Aorta (tissue), 5 donors: ENCODE measurements at regions not wholly inside any gene's neighbourhood (a gene's known extent, or its start where the extent isn't known, plus 50 kb on each side); places are given as distances from the start of the nearest gene placed in this dataset.
A peak's percentile ranks its signal among the peaks of the same experiment; 100 is the strongest.

Experiments
- ATAC-seq: fragments of 200-7000 bp; cut with Tn5 transposase; one replicate; pipeline ENCODE4 v1.9.1; 2022; ENCODE audit warnings: moderate library complexity; ENCODE audit not compliant: low FRiP score
- DNase-seq, 2 donors: peaks; one replicate each; pipeline ENCODE4 v3.0.0-alpha.2; 2020
- H3K27ac ChIP-seq, 2 donors: one replicate each; pipeline ENCODE4 v1.5.1; 2013; ENCODE audit warnings: low read length in 2 of 2, mild to moderate bottlenecking in 2 of 2, moderate library complexity in 2 of 2, control low read depth in 1 of 2, inconsistent platforms in 1 of 2, low read depth in 1 of 2
- H3K27me3 ChIP-seq, 2 donors: one replicate each; pipeline ENCODE4 v1.6.1; 2013; ENCODE audit warnings: control low read depth in 1 of 2, low read length in 1 of 2, mild to moderate bottlenecking in 1 of 2, moderate library complexity in 1 of 2; ENCODE audit not compliant: insufficient read depth in 2 of 2, control insufficient read depth in 1 of 2
- H3K36me3 ChIP-seq, 2 donors: one replicate each; pipeline ENCODE4 v1.6.1; 2013; ENCODE audit warnings: control low read depth in 1 of 2, low read length in 1 of 2, mild to moderate bottlenecking in 1 of 2; ENCODE audit not compliant: insufficient read depth in 2 of 2, control insufficient read depth in 1 of 2
- H3K4me1 ChIP-seq, 2 donors: one replicate each; pipeline ENCODE4 v1.6.1; 2013; ENCODE audit warnings: low read length in 2 of 2, control low read depth in 1 of 2, mild to moderate bottlenecking in 1 of 2, moderate library complexity in 1 of 2; ENCODE audit not compliant: insufficient read depth in 2 of 2, control insufficient read depth in 1 of 2
- H3K4me3 ChIP-seq, 2 donors: one replicate each; pipeline ENCODE4 v1.5.1; 2013; ENCODE audit warnings: low read length in 2 of 2, control low read depth in 1 of 2, mild to moderate bottlenecking in 1 of 2
- H3K9me3 ChIP-seq: one replicate; pipeline ENCODE4 v1.6.1; 2013; ENCODE audit warnings: mild to moderate bottlenecking, low read length; ENCODE audit not compliant: control insufficient read depth
- WGBS, 2 donors: extraction: QIAGEN DNeasy Blood & Tissue Kit; methylation state at CpG; one replicate each; pipeline ENCODE4 v1.1.7; 2013; 5-methylcytosine and 5-hydroxymethylcytosine counted together
- intact Hi-C, 2 donors: fragments of 100-400 bp; cut with DNase I; formaldehyde crosslinking; loops; one replicate each; pipeline versions ENCODE4 v1.14.2 to v1.15.0; 2022
- donor health status: healthy with polysubstance abuse.
- donor health status: Bipolar disorder and iron deficiency.
- donor health status: DM: no; HTN: no; CAD: no.
- donor health status: DM: no; HTN: no; CAD: no.
- donor health status: DM: yes; HTN: yes; CAD: no.

- Histone ChIP-seq H3K4me1 (no peaks in the 10 kb centered on the region), H3K27ac (no peak overlapping the region), H3K27me3 (no peaks in the 10 kb centered on the region), H3K9me3 (no peaks in the 10 kb centered on the region), H3K36me3 (no peaks in the 10 kb centered on the region), H3K4me3 (no peak overlapping the region)
- intact Hi-C loops: no loop called here
- DNase-seq: no peak
- 100% methylated on average over 1 of the region's 1 CpG for WGBS, 2 donors
- peak; percentile 46 for ATAC-seq
Measured at GRCh38 chr6:113315165-113315564, 542.0 kb upstream of the MARCKS start.

GRCh38 chr6:113315879-113316278 is 541.3 kb upstream of the MARCKS start:
- H3K9me3 ChIP-seq: no peaks in the 10 kb centered on the region
- H3K36me3 ChIP-seq: no peaks in the 10 kb centered on the region
- no peak overlapping the region for H3K4me3 ChIP-seq
- intact Hi-C loops: no loop called here
- no peak for DNase-seq
- H3K27ac ChIP-seq: no peak overlapping the region
- ATAC-seq: no peak
- no peaks in the 10 kb centered on the region for H3K4me1 ChIP-seq
- WGBS, 2 donors: 60 to 64% methylated on average over 4 of the region's 4 CpGs
- H3K27me3 ChIP-seq: no peaks in the 10 kb centered on the region

DNA sequence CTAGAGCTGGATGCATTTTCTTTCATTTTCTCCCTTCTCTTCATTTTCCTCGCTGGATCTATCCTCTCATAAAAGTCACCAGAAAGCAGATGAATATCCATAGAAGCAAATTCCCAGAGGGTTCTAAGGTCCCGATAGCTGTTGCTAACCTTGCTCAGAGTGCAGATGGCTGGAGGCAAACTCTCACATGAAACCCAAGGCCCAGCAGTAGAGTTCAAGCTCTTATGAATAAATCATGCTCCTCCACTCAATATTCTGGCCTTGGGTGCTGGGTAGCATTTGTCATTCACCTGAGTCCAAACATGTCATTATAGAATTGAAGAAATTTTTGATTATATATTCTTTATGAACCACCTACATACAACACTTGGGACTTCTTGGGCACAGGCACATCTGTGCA is 539.7 kb upstream of the MARCKS start:
- H3K4me1 ChIP-seq: no peaks in the 10 kb centered on the region
- 91% methylated on average over 2 of the region's 2 CpGs for WGBS, 2 donors
- no peaks in the 10 kb centered on the region for H3K27me3 ChIP-seq
- H3K4me3 ChIP-seq: no peak overlapping the region
- no peak for ATAC-seq
- H3K9me3 ChIP-seq: no peaks in the 10 kb centered on the region
- intact Hi-C loops: no loop called here
- H3K27ac ChIP-seq: no peak overlapping the region
- H3K36me3 ChIP-seq: no peaks in the 10 kb centered on the region
- no peak for DNase-seq

- Histone ChIP-seq H3K27me3 (no peaks in the 10 kb centered on the region), H3K36me3 (no peaks in the 10 kb centered on the region), H3K27ac (no peak overlapping the region), H3K4me3 (no peak overlapping the region), H3K9me3 (no peaks in the 10 kb centered on the region), H3K4me1 (no peaks in the 10 kb centered on the region)
- ATAC-seq (no peak), DNase-seq (no peak)
- WGBS, 2 donors: 84 to 85% methylated on average over 9 of the region's 9 CpGs
- intact Hi-C loops: no loop called here
Measured at GRCh38 chr6:113317891-113318574, 539.1 kb upstream of the MARCKS start.

GRCh38 chr6:113318575-113318917 is 538.6 kb upstream of the MARCKS start:
- Histone ChIP-seq H3K4me3 (no peak overlapping the region), H3K36me3 (no peaks in the 10 kb centered on the region), H3K9me3 (no peaks in the 10 kb centered on the region), H3K4me1 (no peaks in the 10 kb centered on the region), H3K27me3 (no peaks in the 10 kb centered on the region), H3K27ac (no peak overlapping the region)
- 73 to 76% methylated on average over 5 of the region's 5 CpGs for WGBS, 2 donors
- no peak for ATAC-seq
- DNase-seq: no peak
- intact Hi-C loops: no loop called here

- no peak for DNase-seq
- 94 to 96% methylated on average over 2 of the region's 2 CpGs for WGBS, 2 donors
Measured at GRCh38 chr6:113320653-113321052, 536.5 kb upstream of the MARCKS start.

GRCh38 chr6:113326781-113327180 is 530.4 kb upstream of the MARCKS start:
- ATAC-seq: no peak

More at GRCh38 chr6:113320653-113321052, 536.5 kb upstream of the MARCKS start:
- Histone ChIP-seq H3K4me3 (no peak overlapping the region), H3K4me1 (no peaks in the 10 kb centered on the region), H3K27ac (no peak overlapping the region), H3K9me3 (no peaks in the 10 kb centered on the region), H3K27me3 (no peaks in the 10 kb centered on the region), H3K36me3 (no peaks in the 10 kb centered on the region)
- no peak for ATAC-seq
- intact Hi-C loops: no loop called here

GRCh38 chr6:113328886-113329381 is 528.2 kb upstream of the MARCKS start:
- intact Hi-C loops: no loop called here
- DNase-seq (no peak), ATAC-seq (no peak)
- WGBS, 2 donors: 86 to 88% methylated on average over 4 of the region's 4 CpGs
- no peak overlapping the region for H3K27ac ChIP-seq
- no peaks in the 10 kb centered on the region for H3K9me3 ChIP-seq
- H3K4me1 ChIP-seq: no peaks in the 10 kb centered on the region
- H3K36me3 ChIP-seq: no peaks in the 10 kb centered on the region
- H3K4me3 ChIP-seq: no peak overlapping the region
- H3K27me3 ChIP-seq: no peaks in the 10 kb centered on the region

More at GRCh38 chr6:113326781-113327180, 530.4 kb upstream of the MARCKS start:
- H3K27me3 ChIP-seq: no peaks in the 10 kb centered on the region
- no peaks in the 10 kb centered on the region for H3K36me3 ChIP-seq
- H3K4me1 ChIP-seq: no peaks in the 10 kb centered on the region
- intact Hi-C loops: no loop called here
- no peak overlapping the region for H3K27ac ChIP-seq
- no peak overlapping the region for H3K4me3 ChIP-seq
- DNase-seq: no peak
- 90 to 94% methylated on average over 3 of the region's 3 CpGs for WGBS, 2 donors
- no peaks in the 10 kb centered on the region for H3K9me3 ChIP-seq

- no peaks in the 10 kb centered on the region for H3K36me3 ChIP-seq
- no peaks in the 10 kb centered on the region for H3K27me3 ChIP-seq
- H3K9me3 ChIP-seq: no peaks in the 10 kb centered on the region
- H3K27ac ChIP-seq: no peak overlapping the region
- WGBS, 2 donors: 94 to 97% methylated on average over 3 of the region's 3 CpGs
- H3K4me1 ChIP-seq: no peaks in the 10 kb centered on the region
- H3K4me3 ChIP-seq: no peak overlapping the region
- no peak for DNase-seq
- intact Hi-C loops: no loop called here
- ATAC-seq: no peak
Measured at GRCh38 chr6:113329942-113330635, 527.1 kb upstream of the MARCKS start.
